K562 (cell line): ENCODE measurements at regions not wholly inside any gene's neighbourhood (a gene's known extent, or its start where the extent isn't known, plus 50 kb on each side); places are given as distances from the start of the nearest gene placed in this dataset.

Source experiments
- CBX8 ChIP-seq: fragments of 200-600 bp; sonication (generic); IDR thresholded peaks from 2 replicates; pipeline ENCODE4 v1.6.1; 2012; ENCODE audit warnings: borderline replicate concordance, mixed run types, low read depth, mild to moderate bottlenecking, moderate library complexity, mixed read lengths, low read length, control low read depth, inconsistent platforms; ENCODE audit not compliant: poor library complexity, severe bottlenecking; ENCODE audit errors: extremely low read depth
- DACH1 ChIP-seq: fragments of 450-650 bp; IDR thresholded peaks from 2 replicates; pipeline ENCODE4 v1.6.1; 2018; ENCODE audit not compliant: partially characterized antibody
- HDAC1 ChIP-seq, 2 experiments: fragments of 450-650 bp; IDR thresholded peaks; 2 replicates each; pipeline ENCODE4 v1.6.1; 2016 to 2017; ENCODE audit warnings: inconsistent platforms in 1 of 2, mild to moderate bottlenecking in 1 of 2, moderate library complexity in 1 of 2
- HNRNPL ChIP-seq: fragments of 200-400 bp; formaldehyde crosslinking; IDR thresholded peaks from 2 replicates; pipeline ENCODE4 v1.6.1; 2017; ENCODE audit warnings: low read depth, mild to moderate bottlenecking, low read length
- JUND ChIP-seq, 2 experiments: IDR thresholded peaks; 2 replicates in 1 of 2; 3 replicates in 1 of 2; pipeline ENCODE4 v1.6.1; 2011; ENCODE audit warnings: borderline replicate concordance in 2 of 2, low read depth in 2 of 2, low read length in 2 of 2, improper control_type of control experiment in 1 of 2, missing biosample characterization in 1 of 2, missing genetic modification characterization in 1 of 2, missing genetic modification reagents in 1 of 2
- KAT2B ChIP-seq: IDR thresholded peaks from one replicate; pipeline ENCODE4 v1.6.1; 2012; ENCODE audit warnings: low read depth, mild to moderate bottlenecking, control low read depth, inconsistent platforms, low read length, moderate library complexity
- KDM4B ChIP-seq, 2 experiments: fragments of 450-650 bp in 1 of 2; sonication (generic) in 1 of 2; IDR thresholded peaks; 2 replicates each; pipeline ENCODE4 v1.6.1; 2016 to 2017; ENCODE audit warnings: borderline replicate concordance in 2 of 2, antibody characterized with exemption in 1 of 2, low read depth in 1 of 2, mild to moderate bottlenecking in 1 of 2
- KLF10 ChIP-seq: fragments of 250-450 bp; sonication (Bioruptor Pico); IDR thresholded peaks from 2 replicates; pipeline ENCODE4 v1.6.1; 2021; ENCODE audit warnings: matching md5 sums
- KLF13 ChIP-seq: fragments of 450-650 bp; IDR thresholded peaks from 2 replicates; pipeline ENCODE4 v1.6.1; 2016; ENCODE audit warnings: missing genetic modification characterization, low read depth, mild to moderate bottlenecking, missing compliant biosample characterization, moderate library complexity, borderline replicate concordance
- KLF6 ChIP-seq: fragments of 250-450 bp; sonication (Bioruptor Pico); IDR thresholded peaks from 2 replicates; pipeline ENCODE4 v1.4.0; 2020; ENCODE audit warnings: mild to moderate bottlenecking, moderate library complexity, borderline replicate concordance
- MCM2 ChIP-seq: fragments of 450-650 bp; IDR thresholded peaks from 2 replicates; pipeline ENCODE4 v1.6.1; 2017; ENCODE audit warnings: low read depth, mild to moderate bottlenecking
- POLR2AphosphoS5 ChIP-seq: IDR thresholded peaks from 2 replicates; pipeline ENCODE4 v1.6.1; 2011; ENCODE audit warnings: mild to moderate bottlenecking, low read depth, low read length, moderate library complexity; ENCODE audit not compliant: control insufficient read depth, insufficient read depth
- PTTG1 ChIP-seq: fragments of 450-650 bp; IDR thresholded peaks from 2 replicates; pipeline ENCODE4 v1.6.1; 2016; ENCODE audit warnings: low read depth, mild to moderate bottlenecking, missing genetic modification characterization, missing compliant biosample characterization
- RAD21 ChIP-seq, 2 experiments: fragments of 250-450 bp in 1 of 2; fragments of 450-650 bp in 1 of 2; sonication (Bioruptor Pico) in 1 of 2; formaldehyde crosslinking in 1 of 2; IDR thresholded peaks in 1 of 2; conservative IDR thresholded peaks in 1 of 2; 2 replicates each; pipeline versions ENCODE4 v1.4.0 to v1.8.0; 2020 to 2022; ENCODE audit warnings: mild to moderate bottlenecking in 2 of 2, moderate library complexity in 1 of 2
- RBM34 ChIP-seq: fragments of 200-400 bp; formaldehyde crosslinking; IDR thresholded peaks from 2 replicates; pipeline ENCODE4 v1.6.1; 2018; ENCODE audit warnings: low read length, borderline replicate concordance; ENCODE audit not compliant: insufficient read depth
- TAL1 ChIP-seq: fragments of 450-650 bp; IDR thresholded peaks from 2 replicates; pipeline ENCODE4 v1.6.1; 2016; ENCODE audit warnings: mild to moderate bottlenecking
- TCF7L2 ChIP-seq: fragments of 150-350 bp; IDR thresholded peaks from 2 replicates; pipeline ENCODE4 v1.6.1; 2016; ENCODE audit warnings: low read depth, mild to moderate bottlenecking, low read length, moderate library complexity
- THRAP3 ChIP-seq: fragments of 450-650 bp; IDR thresholded peaks from 2 replicates; pipeline ENCODE4 v1.6.1; 2016; ENCODE audit warnings: mild to moderate bottlenecking, inconsistent platforms, borderline replicate concordance
- ZNF184 ChIP-seq: sonication (generic); formaldehyde crosslinking; IDR thresholded peaks from 2 replicates; pipeline ENCODE4 v1.5.0; 2020; ENCODE audit warnings: missing genetic modification reagents
- ZNF766 ChIP-seq: fragments of 200-800 bp; sonication (Bioruptor generic); conservative IDR thresholded peaks from 2 replicates; pipeline ENCODE4 v1.6.1; 2016; ENCODE audit warnings: missing genetic modification characterization, missing compliant biosample characterization
- ZZZ3 ChIP-seq: fragments of 450-650 bp; IDR thresholded peaks from 2 replicates; pipeline ENCODE4 v1.6.1; 2016; ENCODE audit warnings: antibody characterized with exemption, mild to moderate bottlenecking, moderate library complexity
- TF ChIP-seq, protein P1 (sequence below): fragments of 450-650 bp; formaldehyde crosslinking; IDR thresholded peaks from 2 replicates; pipeline ENCODE4 v1.4.0; 2020; ENCODE audit warnings: mild to moderate bottlenecking
- TF ChIP-seq, protein P2 (sequence below): fragments of 450-650 bp; IDR thresholded peaks from 2 replicates; pipeline ENCODE4 v1.6.1; 2017; ENCODE audit warnings: antibody characterized with exemption, mild to moderate bottlenecking

- TF ChIP-seq, protein P1, sequence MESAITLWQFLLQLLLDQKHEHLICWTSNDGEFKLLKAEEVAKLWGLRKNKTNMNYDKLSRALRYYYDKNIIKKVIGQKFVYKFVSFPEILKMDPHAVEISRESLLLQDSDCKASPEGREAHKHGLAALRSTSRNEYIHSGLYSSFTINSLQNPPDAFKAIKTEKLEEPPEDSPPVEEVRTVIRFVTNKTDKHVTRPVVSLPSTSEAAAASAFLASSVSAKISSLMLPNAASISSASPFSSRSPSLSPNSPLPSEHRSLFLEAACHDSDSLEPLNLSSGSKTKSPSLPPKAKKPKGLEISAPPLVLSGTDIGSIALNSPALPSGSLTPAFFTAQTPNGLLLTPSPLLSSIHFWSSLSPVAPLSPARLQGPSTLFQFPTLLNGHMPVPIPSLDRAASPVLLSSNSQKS (CRISPR knock-in tag), result no peak
- TF ChIP-seq RBM34 (no peak), ZZZ3 (no peak), KLF6 (no peak), DACH1 (peak; percentile 19), PTTG1 (tag) (no peak), HNRNPL (no peak), ZNF184 (CRISPR knock-in tag) (no peak), MCM2 (no peak), KLF10 (no peak), POLR2AphosphoS5 (no peak), RAD21 (CRISPR knock-in tag; conservative IDR thresholded peaks at IDR 0.05 in 1 of 2, IDR thresholded peaks at IDR 0.05 in 1 of 2) (0 out of 4 replicates have a peak, but pooled peaks of 1 of the 2 experiments have one; percentile 5), KDM4B (IDR thresholded peaks at IDR 0.05; ENCODE audit: borderline replicate concordance in 2 of 2, low read depth in 1 of 2) (no peak), CBX8 (no peak), THRAP3 (no peak), JUND (IDR thresholded peaks at IDR 0.05; ENCODE audit: borderline replicate concordance, low read depth, low read length) (peak; percentile 86), JUND (tag; IDR thresholded peaks at IDR 0.05; ENCODE audit: borderline replicate concordance, low read depth, low read length) (peak; percentile 60; the same call in 1 of the 3 replicates), HDAC1 (IDR thresholded peaks at IDR 0.05) (peak in 1 of 2 experiments; percentile 45; a peak in 1 of 4 replicates), ZNF766 (no peak), KLF13 (tag) (no peak), TCF7L2 (no peak), TAL1 (peak; percentile 3; the same call in 1 of the 2 replicates), KAT2B (no peak)
- TF ChIP-seq, protein P2, sequence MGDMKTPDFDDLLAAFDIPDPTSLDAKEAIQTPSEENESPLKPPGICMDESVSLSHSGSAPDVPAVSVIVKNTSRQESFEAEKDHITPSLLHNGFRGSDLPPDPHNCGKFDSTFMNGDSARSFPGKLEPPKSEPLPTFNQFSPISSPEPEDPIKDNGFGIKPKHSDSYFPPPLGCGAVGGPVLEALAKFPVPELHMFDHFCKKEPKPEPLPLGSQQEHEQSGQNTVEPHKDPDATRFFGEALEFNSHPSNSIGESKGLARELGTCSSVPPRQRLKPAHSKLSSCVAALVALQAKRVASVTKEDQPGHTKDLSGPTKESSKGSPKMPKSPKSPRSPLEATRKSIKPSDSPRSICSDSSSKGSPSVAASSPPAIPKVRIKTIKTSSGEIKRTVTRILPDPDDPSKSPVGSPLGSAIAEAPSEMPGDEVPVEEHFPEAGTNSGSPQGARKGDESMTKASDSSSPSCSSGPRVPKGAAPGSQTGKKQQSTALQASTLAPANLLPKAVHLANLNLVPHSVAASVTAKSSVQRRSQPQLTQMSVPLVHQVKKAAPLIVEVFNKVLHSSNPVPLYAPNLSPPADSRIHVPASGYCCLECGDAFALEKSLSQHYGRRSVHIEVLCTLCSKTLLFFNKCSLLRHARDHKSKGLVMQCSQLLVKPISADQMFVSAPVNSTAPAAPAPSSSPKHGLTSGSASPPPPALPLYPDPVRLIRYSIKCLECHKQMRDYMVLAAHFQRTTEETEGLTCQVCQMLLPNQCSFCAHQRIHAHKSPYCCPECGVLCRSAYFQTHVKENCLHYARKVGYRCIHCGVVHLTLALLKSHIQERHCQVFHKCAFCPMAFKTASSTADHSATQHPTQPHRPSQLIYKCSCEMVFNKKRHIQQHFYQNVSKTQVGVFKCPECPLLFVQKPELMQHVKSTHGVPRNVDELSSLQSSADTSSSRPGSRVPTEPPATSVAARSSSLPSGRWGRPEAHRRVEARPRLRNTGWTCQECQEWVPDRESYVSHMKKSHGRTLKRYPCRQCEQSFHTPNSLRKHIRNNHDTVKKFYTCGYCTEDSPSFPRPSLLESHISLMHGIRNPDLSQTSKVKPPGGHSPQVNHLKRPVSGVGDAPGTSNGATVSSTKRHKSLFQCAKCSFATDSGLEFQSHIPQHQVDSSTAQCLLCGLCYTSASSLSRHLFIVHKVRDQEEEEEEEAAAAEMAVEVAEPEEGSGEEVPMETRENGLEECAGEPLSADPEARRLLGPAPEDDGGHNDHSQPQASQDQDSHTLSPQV, result peak; percentile 84
Observed at GRCh38 chr11:86183694-86184093, 60.9 kb upstream of the EED start (continued).
